Activated CD8-positive, alpha-beta memory T cell treated with anti-CD3 and anti-CD28 coated beads for 24 hours (primary cell): ENCODE measurements at regions not wholly inside any gene's neighbourhood (a gene's known extent, or its start where the extent isn't known, plus 50 kb on each side); places are given as distances from the start of the nearest gene placed in this dataset.
"Not testable (repeated sequence)": the region's sequence is repeated elsewhere in the genome, so short reads cannot be mapped to it uniquely, and the experiment has no call there.

Experiments
- DNase-seq: peaks from one replicate; pipeline ENCODE4 v3.0.0-alpha.2; 2020

DNA sequence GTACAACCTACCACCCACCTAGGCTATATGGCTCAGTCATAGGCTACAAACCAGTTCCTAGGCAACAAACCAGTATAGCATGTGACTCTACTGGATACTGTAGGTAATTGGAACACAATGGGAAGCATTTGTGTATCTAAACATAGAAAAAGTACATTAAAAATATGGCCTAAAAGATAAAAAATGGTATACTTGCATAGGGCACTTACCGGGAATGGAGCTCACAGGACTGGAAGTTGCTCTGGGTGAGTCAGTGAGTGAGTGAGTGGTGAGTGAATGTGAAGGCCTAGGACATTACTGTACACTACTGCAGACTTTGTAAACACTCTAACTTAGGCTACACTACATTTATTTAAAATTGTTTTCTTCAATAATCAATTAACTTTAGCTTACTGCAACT, 139.2 kb upstream of the RBPJ start:
- no peak for DNase-seq

DNA sequence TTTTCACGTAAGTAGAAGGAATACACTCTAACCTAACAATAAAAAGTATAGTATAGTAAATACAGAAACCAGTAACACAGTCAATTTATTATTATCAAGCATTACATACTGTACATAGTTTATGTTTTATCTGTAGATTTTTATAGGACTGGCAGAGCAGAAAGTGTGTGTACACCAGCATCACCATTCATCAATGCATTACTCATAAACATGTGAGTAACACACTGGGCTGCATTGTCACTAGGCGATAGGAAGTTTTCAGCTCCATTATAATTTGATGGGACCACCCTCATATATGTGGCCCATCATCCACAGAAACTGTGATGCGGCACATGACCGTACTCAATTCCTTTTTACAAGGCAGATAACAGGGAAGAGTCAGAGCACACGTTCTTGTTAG, 137.8 kb upstream of the RBPJ start:
- no peak for DNase-seq

DNA sequence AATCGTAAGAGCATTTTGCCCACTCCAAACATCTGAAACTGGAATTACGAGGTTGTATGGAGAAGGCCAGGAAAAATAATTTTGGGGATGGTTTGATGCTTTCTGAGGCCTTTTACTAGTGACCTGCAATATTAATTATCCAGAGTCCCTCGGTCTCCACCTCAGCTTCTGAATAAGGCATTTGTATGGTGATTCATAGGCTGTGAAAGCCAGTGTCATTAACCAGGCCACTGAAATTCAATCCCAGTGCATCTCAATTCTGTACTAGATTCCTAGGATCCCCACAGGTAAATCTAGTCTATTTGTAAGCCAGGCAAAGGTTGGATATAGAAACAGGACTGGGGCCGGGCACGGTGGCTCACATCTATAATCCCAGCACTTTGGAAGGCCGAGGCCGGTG, 135.4 kb upstream of the RBPJ start:
- DNase-seq: no peak

DNA sequence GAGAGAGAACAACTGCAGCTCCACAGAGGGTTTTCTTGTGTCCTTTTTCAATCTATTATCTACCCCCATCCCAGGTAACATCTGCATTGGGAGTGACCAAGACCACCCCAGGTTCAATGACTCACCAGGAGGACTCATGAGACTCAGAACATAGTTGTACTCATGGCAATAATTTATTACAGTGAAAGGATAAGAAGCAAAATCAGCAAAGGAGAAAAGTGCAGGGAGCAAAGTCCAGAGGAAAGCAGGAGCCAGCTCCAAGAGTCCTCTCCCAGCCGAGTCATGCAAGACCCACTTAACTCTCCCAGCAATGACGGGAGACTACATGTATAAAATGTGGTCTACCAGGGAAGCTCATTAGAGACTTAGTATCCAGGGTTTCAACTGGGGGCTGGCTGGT, 129.5 kb upstream of the RBPJ start:
- DNase-seq: no peak

DNA sequence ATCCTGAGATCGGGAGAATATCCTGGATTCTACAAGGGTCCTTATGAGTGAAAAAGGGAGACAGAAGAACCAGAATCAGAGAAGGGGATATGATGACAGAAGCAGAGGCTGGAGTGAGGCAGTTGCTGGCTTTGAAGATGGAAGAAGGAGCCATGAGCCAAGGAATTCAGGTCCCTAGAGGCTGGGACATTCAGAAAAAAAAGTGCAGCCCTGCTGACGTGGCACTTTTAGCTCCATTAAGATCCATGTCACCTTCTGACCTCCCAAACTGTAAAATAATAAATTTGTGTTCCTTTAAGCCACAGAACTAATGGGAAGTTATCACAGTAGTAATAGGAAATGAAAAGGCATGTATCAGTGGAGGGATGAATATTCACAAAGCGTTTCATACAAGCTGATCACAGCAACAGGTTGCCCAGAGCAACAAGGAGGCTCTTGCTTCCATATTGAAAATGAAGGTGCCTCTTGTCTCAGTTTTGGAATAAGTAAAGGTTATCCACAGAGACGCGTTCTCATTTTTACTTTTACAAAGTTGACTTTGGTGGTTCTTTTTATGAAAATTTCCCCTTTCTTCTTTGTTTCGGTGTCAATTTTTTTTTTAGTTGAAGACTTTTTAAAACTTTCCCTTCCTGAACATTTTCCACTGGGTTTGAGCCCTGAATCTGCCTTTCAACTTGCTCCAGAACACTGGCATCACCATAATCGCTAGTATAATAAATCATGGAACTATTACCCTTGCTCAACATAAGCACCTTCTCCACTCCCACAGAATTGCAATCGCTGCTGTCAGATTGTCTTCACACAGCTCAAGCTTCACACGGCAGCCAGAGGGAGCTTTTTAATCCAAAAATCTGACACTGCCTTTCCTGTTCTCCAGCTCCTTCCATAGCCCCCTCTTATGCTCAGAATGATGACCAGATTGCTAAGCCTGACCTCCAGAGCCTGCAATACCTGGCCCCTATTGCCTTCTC, 127.6 kb upstream of the RBPJ start:
- no peak for DNase-seq

DNA sequence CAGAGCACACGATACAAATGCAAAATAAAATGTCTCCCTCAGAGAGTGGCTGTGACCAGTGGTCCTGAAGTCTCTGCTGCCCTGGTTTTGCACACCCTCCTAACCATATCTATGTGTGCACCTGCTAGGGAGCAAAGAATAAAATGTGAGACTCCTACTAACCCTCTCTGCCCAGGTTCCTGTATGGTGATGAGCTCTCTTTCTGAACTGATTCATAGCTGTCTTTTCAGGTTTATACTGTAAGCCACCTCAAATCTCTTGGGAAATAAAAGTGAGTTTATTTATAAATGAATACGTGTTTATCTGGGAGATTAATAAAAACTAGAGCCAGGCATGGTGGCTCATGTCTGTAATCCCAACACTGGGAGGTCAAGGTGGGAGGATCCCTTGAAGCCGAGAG, 126.0 kb upstream of the RBPJ start:
- DNase-seq: no peak

DNA sequence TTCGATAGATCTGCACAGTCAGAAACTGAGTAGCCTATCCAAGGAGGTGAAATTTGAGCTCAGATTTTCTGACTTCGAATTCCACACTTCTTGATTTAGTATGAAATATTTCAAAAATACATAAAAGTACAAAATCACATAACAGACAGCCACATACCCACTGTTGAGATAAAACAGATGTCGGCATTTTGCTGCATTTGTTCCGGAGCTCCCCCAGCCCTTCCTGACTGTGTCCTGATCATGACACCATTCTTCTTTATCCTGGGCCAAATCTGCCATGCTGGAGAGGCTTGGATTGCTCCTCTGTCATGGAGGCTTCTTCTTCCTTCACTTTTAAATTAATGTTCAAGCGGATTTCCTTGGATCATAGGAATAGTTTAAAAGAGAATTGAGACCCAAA, 124.2 kb upstream of the RBPJ start:
- no peak for DNase-seq

DNA sequence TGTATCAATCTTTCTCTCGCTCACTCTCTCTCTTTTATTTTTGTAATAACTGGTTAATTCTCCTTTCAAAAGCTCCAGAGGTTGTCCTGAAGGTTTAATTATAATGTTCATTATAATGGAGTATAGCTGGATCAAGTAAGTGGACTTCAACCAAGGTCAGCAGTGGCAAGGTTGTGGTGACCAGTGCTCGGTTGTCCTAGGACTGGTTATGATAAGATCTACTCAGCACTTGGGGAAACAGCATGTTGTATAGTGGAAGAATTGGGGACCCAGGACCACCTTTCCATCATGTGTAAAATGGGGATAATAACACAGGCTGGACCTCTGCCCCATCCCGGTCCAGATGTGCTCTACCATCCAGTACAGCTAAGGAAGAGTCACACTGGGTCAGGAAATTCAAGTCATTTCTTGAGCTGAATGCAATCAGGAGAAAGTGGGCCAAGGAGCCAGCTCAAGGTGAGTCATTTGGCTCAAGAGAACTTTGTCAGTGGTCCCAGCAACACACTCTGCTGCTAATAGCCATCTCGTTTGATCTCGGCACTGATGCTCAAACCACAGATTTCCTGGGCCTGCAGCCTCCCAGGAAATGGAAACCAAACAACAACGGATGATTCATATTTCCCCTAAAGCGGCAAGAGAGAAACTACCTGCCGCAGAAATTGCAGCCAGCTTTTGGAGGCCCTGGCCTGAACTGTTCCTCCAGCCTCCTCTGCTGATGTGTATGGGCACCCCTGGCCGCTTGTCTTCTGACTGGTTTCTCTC, 123.6 kb upstream of the RBPJ start:
- peak; percentile 81 for DNase-seq

DNA sequence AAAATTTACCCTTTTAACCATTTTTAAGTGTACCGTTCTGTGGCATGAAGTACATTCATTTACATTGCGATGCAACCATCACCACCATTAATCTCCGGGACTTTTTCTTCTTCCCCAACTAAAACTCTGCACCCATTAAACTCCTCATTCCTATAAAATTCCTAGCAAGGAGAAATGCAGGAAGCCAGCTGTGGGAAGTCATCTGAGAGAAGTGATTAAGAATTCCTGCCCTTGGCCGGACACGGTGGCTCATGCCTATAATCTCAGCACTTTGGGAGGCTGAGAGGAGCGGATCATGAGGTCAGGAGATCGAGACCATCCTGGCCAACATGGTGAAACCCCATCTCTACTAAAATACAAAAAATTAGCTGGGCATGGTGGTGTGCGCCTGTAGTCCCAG, 121.9 kb upstream of the RBPJ start:
- not testable (repeated sequence) for DNase-seq

DNA sequence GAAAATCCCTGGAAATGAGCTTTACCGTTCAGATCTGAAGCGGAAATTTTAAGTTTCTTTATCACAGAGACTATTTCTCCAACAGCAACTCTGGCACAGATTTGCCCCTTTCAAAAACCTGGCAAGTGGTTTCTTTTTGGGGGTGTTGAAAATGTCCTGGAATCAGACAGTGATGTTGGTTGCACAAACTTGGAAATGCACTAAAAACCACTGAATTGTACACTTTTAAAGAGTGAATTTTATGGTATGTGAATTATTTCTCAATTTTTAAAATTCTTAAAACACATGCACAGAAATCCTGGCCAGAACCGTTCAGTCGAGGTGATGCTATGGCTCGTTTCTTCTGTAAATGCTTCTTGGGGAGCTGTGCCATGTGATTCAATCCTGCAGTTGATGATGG, 121.2 kb upstream of the RBPJ start:
- no peak for DNase-seq

DNA sequence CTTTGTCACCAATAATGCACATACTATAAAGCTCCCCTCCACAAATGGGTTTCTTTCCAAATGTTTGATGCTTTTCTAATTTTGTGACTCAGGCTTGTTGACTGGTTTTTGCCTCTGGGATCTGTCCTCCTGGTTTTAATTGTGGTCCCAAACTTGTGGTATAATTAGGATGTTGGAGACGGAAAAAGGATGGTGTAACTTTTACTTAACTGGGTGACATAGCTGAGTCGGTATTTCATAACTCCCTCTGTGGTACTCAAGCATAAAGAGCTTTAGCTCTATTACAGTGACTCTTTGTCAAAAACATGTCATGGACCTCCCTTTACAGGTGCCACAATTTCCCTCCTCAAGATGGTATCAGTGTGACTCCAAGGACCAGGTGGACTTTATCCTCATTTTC, 119.7 kb upstream of the RBPJ start:
- no peak for DNase-seq

DNA sequence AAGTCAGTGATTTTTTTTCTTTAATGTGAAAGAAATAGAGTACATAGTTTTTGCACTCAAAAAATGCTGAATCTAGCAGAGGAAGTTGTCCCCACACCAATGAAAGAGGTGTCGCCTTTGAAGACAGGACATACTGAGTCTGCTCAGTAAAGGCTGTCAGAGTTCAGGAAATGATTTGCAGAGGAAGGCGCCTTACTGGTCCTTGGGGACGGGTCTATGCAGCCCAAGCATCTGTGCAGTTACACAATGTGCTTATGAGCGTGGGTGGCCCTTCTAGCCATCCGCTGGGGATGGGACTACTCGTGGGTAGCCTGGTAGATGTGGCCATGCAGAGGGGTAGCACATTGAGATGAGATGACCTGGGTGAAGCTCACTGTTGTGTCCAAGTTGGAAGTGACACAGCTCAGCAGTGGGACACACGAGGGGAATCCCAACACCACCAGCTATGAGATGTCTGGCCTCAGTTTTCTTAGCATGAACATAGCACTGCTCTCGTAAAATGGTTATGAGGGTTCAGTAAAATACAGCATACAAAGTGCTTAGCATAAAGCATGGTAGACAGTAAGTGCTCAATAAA, 116.5 kb upstream of the RBPJ start:
- peak; percentile 63 for DNase-seq

DNA sequence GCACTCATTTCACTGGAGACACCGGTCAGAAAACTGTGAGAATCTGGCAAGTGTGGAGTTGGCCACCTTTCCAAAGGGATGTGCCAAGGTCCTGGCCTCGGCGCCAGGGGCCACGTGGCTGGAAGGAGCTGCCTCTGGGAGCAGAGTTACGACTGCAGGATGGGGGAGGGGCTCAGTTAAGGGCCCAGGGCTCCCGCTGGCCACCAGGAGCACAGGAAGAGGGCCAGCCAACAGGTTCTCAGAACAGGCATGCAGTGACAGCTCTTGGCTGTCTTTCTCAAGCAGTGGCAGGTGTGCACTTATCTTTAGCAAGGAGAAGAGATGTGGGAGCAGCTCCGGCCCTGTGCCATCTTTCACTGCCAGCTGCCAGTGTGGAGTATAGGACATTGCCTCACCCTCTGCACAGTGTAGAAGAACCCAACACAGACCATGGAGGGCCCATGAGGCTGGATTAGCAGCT, 115.9 kb upstream of the RBPJ start:
- no peak for DNase-seq

DNA sequence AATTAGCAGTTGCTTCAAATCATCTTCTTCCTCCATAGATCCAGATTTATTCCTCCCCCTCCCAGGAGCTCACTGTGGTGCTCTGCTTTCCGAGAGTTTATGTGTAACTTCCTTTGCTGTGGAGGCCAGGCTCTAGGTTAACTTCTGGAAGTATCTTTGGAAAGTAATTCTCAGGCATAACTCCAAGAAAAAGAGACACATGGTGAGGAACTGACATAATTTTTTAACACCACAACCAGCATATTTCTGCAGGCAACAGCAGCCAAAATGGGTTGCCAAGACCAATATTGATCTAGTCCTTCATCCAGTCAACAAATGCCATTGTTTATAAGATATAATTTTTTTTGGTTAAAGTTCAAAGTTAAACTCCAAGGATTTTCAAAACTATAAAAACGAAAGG, 114.5 kb upstream of the RBPJ start:
- DNase-seq: no peak

DNA sequence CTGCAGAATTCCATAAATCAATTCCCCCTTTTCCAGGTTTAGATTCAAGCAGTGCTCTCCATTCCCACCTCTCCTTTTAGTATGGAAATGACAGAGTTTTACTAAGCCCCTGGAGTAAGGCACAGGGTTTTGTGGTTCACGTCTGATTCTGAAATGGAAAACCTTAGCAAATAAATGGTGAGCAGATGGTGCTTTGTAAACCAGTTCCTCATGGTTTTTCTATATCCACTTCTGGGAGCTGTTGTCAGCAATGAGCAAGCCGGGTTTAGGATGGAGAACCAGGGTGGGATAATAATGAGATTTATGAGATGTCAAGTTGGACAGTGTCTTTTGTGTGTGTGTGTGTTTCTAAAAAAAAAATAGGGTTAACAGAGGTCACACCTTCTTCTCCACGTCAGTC, 113.8 kb upstream of the RBPJ start:
- no peak for DNase-seq

DNA sequence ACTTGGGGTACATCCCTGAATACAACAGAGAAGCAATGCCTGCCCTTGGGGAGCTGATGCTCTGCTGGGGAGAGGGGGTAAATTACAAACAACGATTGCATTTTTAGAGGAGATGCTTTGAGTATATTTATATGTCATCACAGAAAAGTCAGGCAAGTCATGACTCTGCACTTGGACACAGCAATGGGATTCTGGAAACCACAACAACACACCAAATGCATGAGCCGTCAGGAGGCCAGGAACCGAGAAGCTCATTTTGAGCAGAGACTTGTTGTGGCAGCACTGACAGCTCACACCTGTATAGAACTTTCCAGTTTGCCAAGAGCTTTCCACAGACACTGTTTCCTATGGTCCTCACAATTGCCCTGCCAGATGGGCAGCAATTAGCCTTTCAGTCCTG, 113.2 kb upstream of the RBPJ start:
- no peak for DNase-seq

DNA sequence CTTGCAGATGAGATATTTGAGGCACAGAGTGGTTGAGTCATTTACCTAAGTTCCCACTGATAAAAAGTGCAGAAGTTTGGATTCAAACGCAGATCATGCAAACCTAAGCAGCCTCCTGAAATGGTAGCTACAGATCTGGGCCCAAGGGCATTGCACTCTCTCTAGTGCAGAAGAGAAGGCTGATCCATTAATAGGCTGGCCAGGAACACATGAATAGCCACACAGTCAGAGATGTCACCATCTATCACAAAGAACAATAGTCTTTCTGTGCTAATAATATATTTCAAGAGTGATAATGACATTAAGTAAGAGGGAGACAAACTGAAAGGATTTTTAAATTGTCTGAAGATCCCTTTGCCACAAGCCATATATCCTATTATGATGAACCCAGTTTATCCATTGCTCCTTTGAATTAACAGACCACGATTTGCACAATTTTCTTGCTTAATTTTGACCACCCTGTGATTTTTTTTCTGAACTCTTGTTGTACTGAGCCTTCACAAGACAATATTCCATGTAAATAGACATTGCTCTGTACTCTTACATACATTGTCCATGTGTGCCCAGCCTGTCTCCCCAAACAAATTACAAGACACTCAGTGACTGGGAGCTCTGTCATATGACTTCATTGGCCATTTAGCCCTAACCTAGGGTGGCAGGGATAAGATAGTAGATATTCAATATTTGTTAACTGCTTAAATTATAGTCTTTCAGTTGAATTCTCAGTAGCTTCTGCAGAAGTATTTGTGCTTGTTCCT, 112.4 kb upstream of the RBPJ start:
- no peak for DNase-seq

DNA sequence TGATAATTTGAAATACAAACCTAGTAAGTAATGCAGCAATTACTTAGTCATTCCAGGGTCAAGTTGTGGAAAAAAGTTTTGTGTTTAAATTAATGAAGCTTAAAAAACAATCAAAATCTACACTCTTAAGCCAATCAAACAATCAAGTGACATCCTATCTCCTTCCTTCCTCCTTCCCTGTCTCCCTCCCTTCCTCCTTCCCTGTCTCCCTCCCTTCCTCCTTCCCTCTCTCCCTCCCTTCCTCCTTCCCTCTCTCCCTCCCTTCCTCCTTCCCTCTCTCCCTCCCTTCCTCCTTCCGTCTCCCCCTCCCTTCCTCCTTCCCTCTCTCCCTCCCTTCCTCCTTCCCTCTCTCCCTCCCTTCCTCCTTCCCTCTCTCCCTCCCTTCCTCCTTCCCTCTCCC, 111.4 kb upstream of the RBPJ start:
- DNase-seq: not testable (repeated sequence)

DNA sequence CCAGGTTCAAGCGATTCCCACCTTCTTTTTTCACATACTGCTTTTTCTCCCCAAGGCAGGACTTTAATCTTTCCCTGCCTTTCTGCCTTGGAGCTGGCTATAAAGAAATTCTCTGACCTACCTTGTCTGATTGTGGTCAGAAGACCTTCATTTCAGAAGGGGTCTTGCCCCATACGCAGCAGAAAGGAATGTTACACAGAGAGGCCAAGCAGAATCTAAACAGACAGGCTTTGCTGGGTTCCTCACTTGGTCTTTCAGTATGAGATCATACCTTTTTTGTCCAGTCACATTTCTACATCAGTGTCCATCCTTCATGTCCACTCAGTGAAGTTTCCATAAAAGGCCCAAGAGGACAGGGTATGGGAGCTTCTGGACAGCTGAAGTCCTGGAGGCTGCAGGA, 108.3 kb upstream of the RBPJ start:
- no peak for DNase-seq

DNA sequence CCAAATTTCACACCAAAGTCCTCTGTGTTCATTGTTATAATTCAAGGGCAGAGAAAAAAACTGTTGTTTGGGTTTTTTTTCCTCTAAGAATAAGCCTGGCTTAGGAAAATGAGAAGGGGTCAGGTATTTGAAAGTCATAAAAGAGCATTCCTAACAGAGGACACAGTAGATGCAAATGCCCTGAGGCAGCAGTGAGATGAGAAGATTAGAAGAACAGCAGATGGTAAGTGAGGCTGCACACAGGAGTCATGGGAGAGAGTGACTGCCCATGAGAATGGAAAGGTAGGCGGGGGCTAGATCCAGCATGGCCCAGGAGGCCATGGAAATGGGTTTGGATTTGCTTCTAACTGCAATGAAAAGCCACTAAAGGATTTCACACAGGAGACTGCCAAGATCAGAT, 107.5 kb upstream of the RBPJ start:
- no peak for DNase-seq

DNA sequence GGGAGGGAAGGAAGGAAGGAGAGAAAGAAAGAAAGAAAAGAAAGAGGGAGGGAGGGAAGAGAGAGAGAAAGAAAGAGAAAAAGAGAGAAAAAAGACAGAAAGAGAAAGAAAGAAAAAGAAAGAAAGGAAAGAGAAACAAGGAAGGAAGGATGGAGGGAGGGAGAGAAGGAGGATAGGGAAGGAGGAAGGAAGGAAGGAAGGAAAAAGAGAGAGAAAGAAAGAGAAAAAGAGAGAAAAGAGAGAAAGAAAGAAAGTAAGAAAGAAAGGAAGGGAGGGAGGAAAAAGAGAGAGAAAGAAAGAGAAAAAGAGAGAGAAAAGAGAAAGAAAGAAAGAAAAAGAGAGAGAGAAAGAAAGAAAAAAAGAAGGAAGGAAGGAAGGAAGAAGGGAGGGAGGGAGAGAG, 105.8 kb upstream of the RBPJ start:
- no peak for DNase-seq

DNA sequence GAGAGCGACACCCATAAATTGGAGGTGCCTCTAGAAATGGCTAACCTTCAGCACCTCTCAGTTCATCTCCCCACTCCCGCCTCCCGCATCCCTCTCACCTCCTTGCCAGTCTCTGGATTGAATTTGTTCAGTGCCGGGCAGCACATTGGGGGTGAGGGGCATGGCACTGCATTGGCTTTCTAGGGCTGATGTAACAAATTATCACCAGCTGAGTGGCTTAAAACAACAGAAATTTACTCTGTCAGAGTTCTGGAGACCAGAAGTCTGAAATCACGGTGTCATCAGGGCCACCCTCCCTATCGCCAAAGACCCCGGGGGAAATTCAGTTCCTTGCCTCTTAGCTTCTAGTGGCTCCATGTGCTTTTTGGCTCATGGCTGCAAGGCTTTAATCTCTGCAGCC, 105.1 kb upstream of the RBPJ start:
- no peak for DNase-seq

DNA sequence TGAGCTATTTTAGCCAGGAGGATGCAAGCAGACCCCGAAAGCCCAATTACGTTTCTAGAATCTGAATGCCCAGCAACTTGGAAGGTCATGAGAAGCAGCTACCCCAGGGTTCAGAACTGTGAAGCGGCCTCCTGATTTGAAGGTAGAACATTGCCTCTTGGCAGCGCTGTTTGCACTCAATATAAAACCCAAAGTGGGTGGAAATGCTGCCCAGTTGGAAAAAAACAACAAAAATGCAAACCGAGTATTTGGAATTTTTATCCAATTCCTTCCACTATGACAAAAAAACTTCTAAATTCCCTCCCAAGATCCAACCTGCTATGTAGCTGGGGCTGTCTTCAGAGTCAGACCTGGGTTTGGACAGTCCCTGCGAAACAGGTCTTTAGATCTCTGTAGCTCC, 103.3 kb upstream of the RBPJ start:
- DNase-seq: no peak
